ENCODE measurements at regions not wholly inside any gene's neighbourhood (a gene's known extent, or its start where the extent isn't known, plus 50 kb on each side); places are given as distances from the start of the nearest gene placed in this dataset.
"Not testable (repeated sequence)": the region's sequence is repeated elsewhere in the genome, so short reads cannot be mapped to it uniquely, and the experiment has no call there.

DNA sequence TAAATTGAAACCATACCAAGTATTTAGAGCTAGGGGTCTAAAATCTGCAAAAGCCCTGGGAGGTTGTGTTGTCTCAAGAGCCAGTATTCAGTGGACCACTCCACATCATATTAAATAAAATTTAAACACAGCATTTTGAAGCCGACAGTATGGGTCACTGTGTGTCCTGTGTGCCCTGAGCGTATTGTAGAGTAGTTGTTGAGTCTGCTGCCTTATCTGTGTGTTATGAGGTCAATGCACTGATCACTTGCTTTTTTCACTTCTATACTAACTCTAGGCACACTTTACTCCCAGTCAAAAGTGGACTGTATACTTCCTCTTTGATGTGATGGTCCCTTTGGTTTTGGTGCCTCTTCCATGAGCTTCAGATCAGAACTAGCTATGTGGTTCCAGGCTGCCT, 81.9 kb downstream of the PPIAL4C start:
- not testable (repeated sequence) for H3K27me3 ChIP-seq (ENCODE audit: control insufficient read depth, insufficient read depth, low read length); H3K9me3 ChIP-seq (ENCODE audit: control insufficient read depth, insufficient read depth, low read length); H3K4me1 ChIP-seq (ENCODE audit: control insufficient read depth, insufficient read depth, low read length); H3K9ac ChIP-seq (ENCODE audit: low read depth, low read length); H3K4me3 ChIP-seq (ENCODE audit: low read depth, low read length); H3K36me3 ChIP-seq (ENCODE audit: control insufficient read depth, insufficient read depth, low read length)

DNA sequence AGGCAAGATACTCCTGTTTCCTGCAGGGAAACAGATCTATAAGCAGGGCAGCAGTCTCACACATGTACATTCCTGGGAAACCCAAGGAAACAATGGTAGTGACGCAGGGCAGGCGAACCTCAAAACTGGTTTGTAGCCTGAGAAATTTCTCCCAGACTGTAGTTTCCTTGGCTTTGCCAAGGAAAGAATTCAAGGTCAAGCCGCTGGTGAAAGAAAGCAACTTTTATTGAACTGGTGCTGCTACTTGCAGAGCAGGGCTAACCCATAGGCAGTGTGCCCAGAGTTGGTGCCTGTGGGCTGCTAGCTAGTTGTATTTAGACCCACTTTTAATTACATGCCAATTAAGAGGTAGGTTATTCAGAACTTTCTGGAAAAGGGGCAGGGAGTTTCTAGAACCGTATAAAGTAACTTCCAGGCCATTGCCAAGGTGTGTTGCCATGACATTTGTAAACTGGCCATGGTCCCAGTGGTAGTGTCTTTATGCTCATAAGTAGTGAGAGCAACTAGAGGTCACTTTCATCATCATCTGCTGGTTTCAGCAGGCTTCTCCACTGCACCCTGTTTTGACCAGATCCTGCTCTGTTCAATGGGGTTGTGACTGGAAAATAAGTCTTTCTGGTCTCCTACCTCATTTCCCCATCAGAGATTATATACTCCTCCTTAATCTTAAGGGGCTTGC, 89.7 kb downstream of the PPIAL4C start:
- not testable (repeated sequence) for H3K9me3 ChIP-seq (ENCODE audit: control insufficient read depth, insufficient read depth, low read length); H3K9ac ChIP-seq (ENCODE audit: low read depth, low read length)

DNA sequence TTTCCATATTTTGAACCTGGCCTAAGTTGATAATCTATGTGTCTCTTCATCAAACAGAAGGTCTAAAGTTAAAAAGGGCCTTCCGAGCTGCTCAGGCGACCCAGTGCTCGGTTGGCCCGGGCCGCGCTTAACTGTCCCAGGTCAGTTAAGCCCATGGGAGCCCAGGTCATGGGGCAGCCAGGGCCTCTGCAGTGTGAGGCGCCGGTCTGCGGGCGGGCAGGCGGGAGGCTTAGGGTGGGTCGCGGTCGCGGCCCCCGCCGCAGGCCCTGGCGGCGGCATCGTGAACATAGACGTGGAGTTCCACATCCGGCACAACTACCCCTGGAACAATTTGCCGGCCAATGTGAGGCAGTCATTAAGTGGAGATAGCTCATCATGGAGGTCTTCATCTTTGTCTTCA, 91.3 kb downstream of the PPIAL4C start:
- H3K27me3 ChIP-seq (ENCODE audit: control insufficient read depth, insufficient read depth, low read length); H3K9me3 ChIP-seq (ENCODE audit: control insufficient read depth, insufficient read depth, low read length); H3K4me3 ChIP-seq (ENCODE audit: low read depth, low read length); H3K4me1 ChIP-seq (ENCODE audit: control insufficient read depth, insufficient read depth, low read length); H3K36me3 ChIP-seq (ENCODE audit: control insufficient read depth, insufficient read depth, low read length); H3K9ac ChIP-seq (ENCODE audit: low read depth, low read length): not testable (repeated sequence)

More for the DNA sequence above, 89.7 kb downstream of the PPIAL4C start:
- not testable (repeated sequence) for H3K4me1 ChIP-seq (ENCODE audit: control insufficient read depth, insufficient read depth, low read length); H3K36me3 ChIP-seq (ENCODE audit: control insufficient read depth, insufficient read depth, low read length); H3K27me3 ChIP-seq (ENCODE audit: control insufficient read depth, insufficient read depth, low read length); H3K4me3 ChIP-seq (ENCODE audit: low read depth, low read length)

DNA sequence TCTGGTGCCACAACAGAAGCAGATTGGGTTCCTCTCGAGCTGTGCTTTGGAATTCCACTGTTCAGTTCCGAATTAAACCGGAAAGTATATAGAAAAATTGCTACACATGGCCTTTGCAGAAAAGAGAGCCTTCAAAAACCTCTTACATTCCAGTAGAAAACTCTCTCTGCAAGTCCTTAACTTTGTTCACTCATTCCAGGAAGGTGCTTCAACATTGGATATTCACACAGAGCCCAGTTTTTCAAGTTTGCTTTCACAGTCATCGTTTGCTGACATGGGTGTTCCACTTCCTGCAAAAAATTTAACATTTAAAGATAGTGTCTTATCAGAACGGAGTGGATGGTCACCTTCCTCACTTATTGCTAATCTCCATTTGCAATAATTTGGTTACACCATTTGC, 93.7 kb downstream of the PPIAL4C start:
- H3K27me3 ChIP-seq (ENCODE audit: control insufficient read depth, insufficient read depth, low read length); H3K9ac ChIP-seq (ENCODE audit: low read depth, low read length); H3K4me3 ChIP-seq (ENCODE audit: low read depth, low read length); H3K4me1 ChIP-seq (ENCODE audit: control insufficient read depth, insufficient read depth, low read length); H3K9me3 ChIP-seq (ENCODE audit: control insufficient read depth, insufficient read depth, low read length); H3K36me3 ChIP-seq (ENCODE audit: control insufficient read depth, insufficient read depth, low read length): not testable (repeated sequence)

- not testable (repeated sequence) for H3K27me3 ChIP-seq (ENCODE audit: control insufficient read depth, insufficient read depth, low read length); H3K9ac ChIP-seq (ENCODE audit: low read depth, low read length); H3K4me1 ChIP-seq (ENCODE audit: control insufficient read depth, insufficient read depth, low read length); H3K4me3 ChIP-seq (ENCODE audit: low read depth, low read length); H3K36me3 ChIP-seq (ENCODE audit: control insufficient read depth, insufficient read depth, low read length); H3K9me3 ChIP-seq (ENCODE audit: control insufficient read depth, insufficient read depth, low read length)
Measured at GRCh38 chr1:149686593-149687238, 95.8 kb upstream of the FCGR1A start.

DNA sequence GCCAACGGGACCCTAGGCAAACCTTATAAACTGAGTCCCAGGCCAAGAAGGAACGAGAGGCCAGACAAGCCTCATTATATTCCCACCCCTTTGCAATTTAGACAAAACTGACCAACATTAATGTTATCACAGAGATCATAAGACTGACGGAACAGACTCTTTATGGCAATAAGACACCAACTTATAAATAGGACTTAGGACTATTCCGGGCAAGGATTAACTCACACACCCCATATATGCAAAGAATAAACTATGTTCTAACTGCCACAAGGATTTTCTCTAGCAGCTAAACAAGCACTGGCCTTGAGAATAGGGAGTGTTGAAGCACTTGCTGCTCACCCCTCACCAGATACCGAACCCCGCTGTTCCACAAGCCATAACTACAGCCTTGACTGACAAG, 91.1 kb upstream of the FCGR1A start:
- H3K4me1 ChIP-seq (ENCODE audit: control insufficient read depth, insufficient read depth, low read length); H3K36me3 ChIP-seq (ENCODE audit: control insufficient read depth, insufficient read depth, low read length); H3K9ac ChIP-seq (ENCODE audit: low read depth, low read length); H3K4me3 ChIP-seq (ENCODE audit: low read depth, low read length); H3K27me3 ChIP-seq (ENCODE audit: control insufficient read depth, insufficient read depth, low read length); H3K9me3 ChIP-seq (ENCODE audit: control insufficient read depth, insufficient read depth, low read length): not testable (repeated sequence)

GRCh38 chr1:149692804-149693539, 89.5 kb upstream of the FCGR1A start:
- H3K4me3 ChIP-seq (ENCODE audit: low read depth, low read length), result not testable (repeated sequence)

GRCh38 chr1:149695066-149695465, 87.4 kb upstream of the FCGR1A start:
- not testable (repeated sequence) for H3K27me3 ChIP-seq (ENCODE audit: control insufficient read depth, insufficient read depth, low read length); H3K9me3 ChIP-seq (ENCODE audit: control insufficient read depth, insufficient read depth, low read length); H3K9ac ChIP-seq (ENCODE audit: low read depth, low read length); H3K36me3 ChIP-seq (ENCODE audit: control insufficient read depth, insufficient read depth, low read length); H3K4me1 ChIP-seq (ENCODE audit: control insufficient read depth, insufficient read depth, low read length); H3K4me3 ChIP-seq (ENCODE audit: low read depth, low read length)

More at GRCh38 chr1:149692804-149693539, 89.5 kb upstream of the FCGR1A start:
- not testable (repeated sequence) for H3K27me3 ChIP-seq (ENCODE audit: control insufficient read depth, insufficient read depth, low read length); H3K9ac ChIP-seq (ENCODE audit: low read depth, low read length); H3K9me3 ChIP-seq (ENCODE audit: control insufficient read depth, insufficient read depth, low read length); H3K4me1 ChIP-seq (ENCODE audit: control insufficient read depth, insufficient read depth, low read length); H3K36me3 ChIP-seq (ENCODE audit: control insufficient read depth, insufficient read depth, low read length)

GRCh38 chr1:149700220-149700619, 82.3 kb upstream of the FCGR1A start:
- not testable (repeated sequence) for H3K36me3 ChIP-seq (ENCODE audit: control insufficient read depth, insufficient read depth, low read length); H3K4me3 ChIP-seq (ENCODE audit: low read depth, low read length); H3K9me3 ChIP-seq (ENCODE audit: control insufficient read depth, insufficient read depth, low read length); H3K4me1 ChIP-seq (ENCODE audit: control insufficient read depth, insufficient read depth, low read length); H3K27me3 ChIP-seq (ENCODE audit: control insufficient read depth, insufficient read depth, low read length); H3K9ac ChIP-seq (ENCODE audit: low read depth, low read length)

DNA sequence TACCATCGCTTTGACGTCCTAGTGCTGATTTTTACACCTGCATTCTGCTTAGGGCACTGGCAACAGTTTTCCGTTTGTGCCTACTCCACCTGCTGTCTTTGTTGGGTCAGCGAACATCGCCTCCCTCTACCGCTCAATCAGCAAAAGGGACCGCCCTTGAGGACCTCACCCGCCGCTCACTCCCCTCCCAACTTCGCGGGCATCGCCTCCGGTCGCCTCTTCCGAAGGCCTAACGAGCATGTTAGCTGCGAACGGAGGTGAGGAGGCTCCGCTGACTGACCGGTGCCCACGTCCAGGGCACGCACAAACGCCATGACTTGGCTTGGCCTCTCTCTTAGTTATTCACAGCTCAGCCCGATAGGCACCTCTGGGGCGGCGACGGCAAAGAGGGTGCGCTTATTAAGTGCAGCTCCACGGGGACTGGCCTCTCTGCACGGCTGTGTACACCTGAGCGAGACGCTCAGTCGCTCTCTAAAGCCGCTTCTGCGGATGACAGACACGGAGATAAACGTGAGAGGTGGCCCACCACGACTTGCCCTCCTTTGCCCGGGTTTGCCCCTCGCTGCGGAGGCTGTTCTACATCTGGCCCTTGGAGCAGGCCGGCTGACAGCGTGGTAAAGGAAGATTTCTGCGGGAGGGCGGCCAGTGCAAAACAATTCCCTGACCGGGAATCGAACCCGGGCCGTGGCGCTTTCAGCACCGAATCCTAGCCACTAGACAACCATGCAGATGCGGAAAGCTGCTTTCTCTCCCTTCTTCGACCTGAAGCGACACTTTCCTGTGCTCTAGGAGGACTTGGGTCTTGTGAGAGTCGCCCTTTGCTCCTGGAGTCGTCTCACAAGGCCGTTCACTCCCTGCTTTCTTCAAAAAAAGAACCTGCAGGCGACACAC, 81.6 kb upstream of the FCGR1A start:
- not testable (repeated sequence) for H3K4me3 ChIP-seq (ENCODE audit: low read depth, low read length); H3K36me3 ChIP-seq (ENCODE audit: control insufficient read depth, insufficient read depth, low read length); H3K9me3 ChIP-seq (ENCODE audit: control insufficient read depth, insufficient read depth, low read length); H3K4me1 ChIP-seq (ENCODE audit: control insufficient read depth, insufficient read depth, low read length); H3K27me3 ChIP-seq (ENCODE audit: control insufficient read depth, insufficient read depth, low read length); H3K9ac ChIP-seq (ENCODE audit: low read depth, low read length)

DNA sequence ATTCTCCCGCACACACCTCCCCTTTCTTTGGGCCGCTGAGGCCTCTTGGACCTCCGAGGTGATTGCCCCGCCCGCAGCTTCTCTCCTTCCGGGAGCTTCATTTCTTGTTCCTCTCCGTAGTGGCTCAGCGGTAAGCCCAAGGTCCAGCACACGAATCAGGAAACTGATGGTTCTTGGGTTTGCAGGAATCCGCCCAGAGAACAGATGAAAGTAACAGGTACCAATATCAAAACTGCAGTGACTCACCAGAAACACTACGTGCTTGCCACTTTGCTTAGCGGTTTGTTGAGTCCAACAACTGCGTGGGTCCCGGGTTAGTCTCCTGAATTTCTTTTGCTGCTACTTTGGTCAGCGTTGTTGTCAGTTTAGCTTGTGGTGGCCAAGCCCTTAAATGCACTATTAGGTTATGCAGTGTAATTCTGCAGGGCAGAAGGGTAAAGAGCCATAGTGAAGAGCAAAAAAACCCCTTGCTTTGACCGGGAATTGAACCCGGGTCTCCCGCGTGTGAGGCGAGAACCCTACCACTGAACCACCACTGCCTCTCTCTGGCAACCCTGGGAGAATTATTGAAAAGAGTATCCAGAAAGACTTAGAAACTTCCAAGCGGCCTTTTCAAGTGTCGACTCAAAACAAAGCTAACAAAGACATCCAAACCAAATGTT, 74.2 kb upstream of the FCGR1A start:
- not testable (repeated sequence) for H3K9me3 ChIP-seq (ENCODE audit: control insufficient read depth, insufficient read depth, low read length); H3K4me1 ChIP-seq (ENCODE audit: control insufficient read depth, insufficient read depth, low read length); H3K27me3 ChIP-seq (ENCODE audit: control insufficient read depth, insufficient read depth, low read length); H3K9ac ChIP-seq (ENCODE audit: low read depth, low read length); H3K36me3 ChIP-seq (ENCODE audit: control insufficient read depth, insufficient read depth, low read length)
- H3K4me3 ChIP-seq (ENCODE audit: low read depth, low read length), result peak overlapping the region; percentile 48
